Neural progenitor cell (in vitro differentiated cells): ENCODE measurements at regions not wholly inside any gene's neighbourhood (a gene's known extent, or its start where the extent isn't known, plus 50 kb on each side); places are given as distances from the start of the nearest gene placed in this dataset.

Experiments
- CTCF ChIP-seq: fragments of 200-600 bp; sonication (generic); IDR thresholded peaks from 2 replicates; pipeline ENCODE4 v1.5.1; 2017; ENCODE audit warnings: antibody characterized with exemption, mild to moderate bottlenecking
- EZH2 ChIP-seq: fragments of 200-600 bp; sonication (generic); IDR thresholded peaks from 2 replicates; pipeline ENCODE4 v1.6.1; 2017; ENCODE audit warnings: antibody characterized with exemption, mild to moderate bottlenecking, moderate library complexity

- TF ChIP-seq CTCF (no peak), EZH2 (no peak)
These were observed 376.4 kb downstream of the KCTD8 start for GRCh38 chr4:44071959-44072955.
